ENCODE measurements at regions not wholly inside any gene's neighbourhood (a gene's known extent, or its start where the extent isn't known, plus 50 kb on each side); places are given as distances from the start of the nearest gene placed in this dataset.

GRCh38 chr15:67992834-67993233 is 61.3 kb upstream of the PIAS1 start:
- no peak for DNase-seq

DNA sequence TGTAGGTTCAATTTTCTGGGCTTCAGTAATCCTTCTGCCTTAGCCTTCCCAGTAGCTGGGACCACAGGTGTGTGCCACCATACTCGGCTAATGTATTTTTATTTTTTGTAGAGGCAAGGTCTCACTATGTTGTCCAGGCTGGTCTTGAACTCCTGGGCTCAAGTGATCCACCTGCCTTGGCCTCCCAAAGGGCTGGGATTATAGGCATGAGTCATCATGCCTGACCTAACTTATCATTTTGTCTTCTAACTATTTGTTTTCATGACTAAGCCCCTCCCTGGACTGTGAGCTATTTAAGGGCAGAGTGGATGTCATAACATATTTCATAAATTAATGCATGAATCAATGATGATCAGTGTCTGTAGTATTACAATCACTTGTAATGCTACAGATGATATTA is 56.1 kb upstream of the PIAS1 start:
- DNase-seq = no peak

- no peak for DNase-seq
These were observed 55.4 kb upstream of the PIAS1 start for GRCh38 chr15:67998599-67999133.

- DNase-seq = no peak
These were observed 54.6 kb upstream of the PIAS1 start for GRCh38 chr15:67999320-68000100.

DNA sequence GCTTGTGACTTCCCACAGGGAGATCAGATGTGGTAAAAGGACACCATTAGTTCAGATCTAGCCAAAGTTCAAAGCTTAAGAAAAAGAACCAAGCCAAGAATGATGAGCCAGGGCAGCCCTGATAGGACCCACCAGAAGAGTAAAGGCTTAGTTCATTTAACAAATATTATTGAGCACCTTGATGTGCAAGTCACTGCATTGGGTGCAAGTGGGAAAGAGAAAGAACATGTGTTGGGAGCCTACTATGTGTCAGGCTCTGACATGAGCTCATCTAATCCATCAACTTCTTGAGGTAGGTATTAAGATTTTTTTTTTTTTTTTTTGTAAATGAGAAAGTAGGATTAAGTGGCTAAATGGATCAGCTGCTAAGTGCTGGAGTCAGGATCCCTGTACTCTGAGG is 53.4 kb upstream of the PIAS1 start:
- no peak for DNase-seq

GRCh38 chr15:68001811-68002210 is 52.3 kb upstream of the PIAS1 start:
- no peak for DNase-seq

GRCh38 chr15:68003297-68003696 is 50.8 kb upstream of the PIAS1 start:
- DNase-seq = no peak
